NCI-H1436 (cell line): ENCODE measurements at regions not wholly inside any gene's neighbourhood (a gene's known extent, or its start where the extent isn't known, plus 50 kb on each side); places are given as distances from the start of the nearest gene placed in this dataset.

Experiments used
- DNase-seq: peaks from one replicate; lab custom pipeline; 2025; lab: John Stamatoyannopoulos, UW

GRCh38 chr9:7871977-7872730, 72.6 kb upstream of the DMAC1 start:
- no peak for DNase-seq

- no peak for DNase-seq
Observed at GRCh38 chr9:7869340-7869739, 69.8 kb upstream of the DMAC1 start.

- DNase-seq, result no peak
Observed at GRCh38 chr9:7862170-7862569, 62.6 kb upstream of the DMAC1 start.

GRCh38 chr9:7861086-7861485, 61.5 kb upstream of the DMAC1 start:
- DNase-seq, result no peak

GRCh38 chr9:7860335-7860709, 60.7 kb upstream of the DMAC1 start:
- DNase-seq, result no peak

- DNase-seq, result no peak
Observed at GRCh38 chr9:7859701-7860334, 60.2 kb upstream of the DMAC1 start.

GRCh38 chr9:7858166-7858565, 58.6 kb upstream of the DMAC1 start:
- no peak for DNase-seq

- DNase-seq, result no peak
Observed at GRCh38 chr9:7854763-7855162, 55.2 kb upstream of the DMAC1 start.
